Pancreas (tissue), 10 donors: ENCODE measurements at regions not wholly inside any gene's neighbourhood (a gene's known extent, or its start where the extent isn't known, plus 50 kb on each side); places are given as distances from the start of the nearest gene placed in this dataset.

Experiments used
- ATAC-seq, 4 donors: fragments of 200-7000 bp; cut with Tn5 transposase; one replicate each; pipeline versions ENCODE4 v1.8.0 to v1.9.1; 2020; ENCODE audit warnings: mild to moderate bottlenecking in 4 of 4, moderate library complexity in 4 of 4
- DNase-seq, 6 donors: peaks; one replicate each; pipeline ENCODE4 v3.0.0-alpha.2; 2020
- FAIRE-seq: peaks from 2 replicates; lab custom pipeline; 2012; peaks lifted over from hg19 to GRCh38; lab: Jason Lieb, UNC
- H3K27ac ChIP-seq, 4 donors: fragments of 200-600 bp; sonication (generic); 1 replicate in 3 of 4; 2 replicates in 1 of 4; pipeline versions ENCODE4 v1.5.0 to v1.8.0; 2020
- H3K27me3 ChIP-seq, 4 donors: fragments of 200-600 bp; one replicate each; pipeline ENCODE4 v1.8.0; 2021
- H3K36me3 ChIP-seq, 3 donors: fragments of 200-600 bp; sonication (generic) in 1 of 3; one replicate each; pipeline versions ENCODE4 v1.5.0 to v1.8.0; 2020 to 2021
- H3K4me1 ChIP-seq, 3 donors: fragments of 200-600 bp; one replicate each; pipeline ENCODE4 v1.8.0; 2021
- H3K4me3 ChIP-seq, 4 donors: fragments of 200-600 bp; sonication (generic) in 2 of 4; one replicate each; pipeline versions ENCODE4 v1.5.0 to v1.8.0; 2020 to 2021
- H3K9me3 ChIP-seq, 4 donors: fragments of 200-600 bp; one replicate each; pipeline ENCODE4 v1.8.0; 2021
- CTCF ChIP-seq, 4 donors: fragments of 200-600 bp; sonication (generic) in 3 of 4; IDR thresholded peaks; one replicate each; pipeline versions ENCODE4 v1.5.0 to v1.8.0; 2021; ENCODE audit warnings: antibody characterized with exemption in 4 of 4
- WGBS, 2 donors: extraction: QIAGEN DNeasy Blood & Tissue Kit; methylation state at CpG; one replicate each; pipeline ENCODE4 v1.1.7; 2013; 5-methylcytosine and 5-hydroxymethylcytosine counted together
- intact Hi-C, 3 donors: fragments of 100-400 bp; cut with DNase I; formaldehyde crosslinking; loops; one replicate each; pipeline versions ENCODE4 v1.11.1 to v1.14.2; 2022
- donor health status: healthy with polysubstance abuse.
- donor health status: DM: no; HTN: no; CAD: no; lungs with moderate emphysema.
- donor health status: DM: no; HTN: no; CAD: no.
- donor health status: control.
- donor health status: control.
- donor health status: Bipolar disorder and iron deficiency.
- donor health status: DM: yes; HTN: yes; CAD: no.
- donor health status: DM: no; HTN: no; CAD: no.
- donor health status: DM: no; HTN: no; CAD: no.
- donor health status: DM: yes; HTN: yes; CAD: no.

DNA sequence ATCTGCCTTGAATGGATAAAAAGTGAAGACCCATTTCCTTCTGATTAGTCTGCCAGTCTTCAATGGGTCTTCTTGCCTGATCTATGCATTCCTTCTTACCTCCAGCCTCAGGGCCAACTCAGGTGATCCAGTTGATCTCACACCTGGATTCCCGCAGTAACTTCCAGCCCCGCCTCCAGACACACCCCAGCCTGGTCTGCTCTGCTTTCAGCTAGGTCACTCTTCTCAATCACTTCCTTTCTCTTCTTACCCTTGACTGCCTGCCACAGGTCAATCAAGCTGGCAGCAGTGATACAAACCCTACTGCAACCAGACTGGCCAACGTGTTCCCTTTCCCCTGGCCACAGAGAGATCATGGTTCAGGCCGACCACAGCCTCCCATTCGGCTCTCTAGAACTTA is 263.6 kb downstream of the ZNF516 start:
- Histone ChIP-seq H3K27ac (no peak overlapping the region), H3K36me3 (no peaks in the 10 kb centered on the region), H3K4me1 (no peaks in the 10 kb centered on the region), H3K27me3 (no peaks in the 10 kb centered on the region), H3K9me3 (no peaks in the 10 kb centered on the region), H3K4me3 (no peak overlapping the region)
- no peak for TF ChIP-seq CTCF (IDR thresholded peaks at IDR 0.05)
- 53 to 70% methylated on average over 5 of the region's 5 CpGs for WGBS, 2 donors
- ATAC-seq = no peak
- intact Hi-C loops = no loop called here
- FAIRE-seq = no peak
- DNase-seq = no peak

DNA sequence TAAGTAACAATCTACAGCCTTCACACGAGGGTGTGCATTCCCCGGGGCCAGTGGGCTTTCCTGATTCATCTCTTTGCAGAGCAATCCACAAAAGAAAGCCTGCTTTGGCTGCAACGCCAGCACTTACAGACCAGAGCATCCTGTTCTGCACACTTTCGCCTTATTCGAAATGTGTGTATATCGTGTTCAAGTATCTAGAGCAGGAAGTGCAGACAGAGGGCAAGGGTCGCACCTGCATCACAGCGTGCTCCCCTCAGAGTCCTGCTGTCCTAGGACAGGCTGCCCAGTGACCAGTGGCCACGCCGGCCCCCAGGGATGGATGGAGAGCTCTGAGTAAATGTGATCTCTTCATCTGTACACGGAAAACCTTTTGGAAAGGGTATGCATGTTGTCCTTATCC is 264.3 kb downstream of the ZNF516 start:
- no peak overlapping the region for H3K27ac ChIP-seq
- no peak for FAIRE-seq
- ATAC-seq = no peak
- H3K4me1 ChIP-seq = no peaks in the 10 kb centered on the region
- H3K4me3 ChIP-seq = no peak overlapping the region
- 49 to 63% methylated on average over 11 of the region's 11 CpGs for WGBS, 2 donors
- DNase-seq = no peak
- no peak for TF ChIP-seq CTCF (IDR thresholded peaks at IDR 0.05)
- no peaks in the 10 kb centered on the region for H3K36me3 ChIP-seq
- no peaks in the 10 kb centered on the region for H3K9me3 ChIP-seq
- intact Hi-C loops = no loop called here
- no peaks in the 10 kb centered on the region for H3K27me3 ChIP-seq

GRCh38 chr18:76228716-76229115 is 266.3 kb downstream of the ZNF516 start:
- Histone ChIP-seq H3K4me3 (no peak overlapping the region), H3K4me1 (no peaks in the 10 kb centered on the region), H3K36me3 (no peaks in the 10 kb centered on the region), H3K27me3 (no peaks in the 10 kb centered on the region), H3K9me3 (no peaks in the 10 kb centered on the region), H3K27ac (no peak overlapping the region)
- no peak for TF ChIP-seq CTCF (IDR thresholded peaks at IDR 0.05)
- no peak for FAIRE-seq
- WGBS, 2 donors = 62 to 70% methylated on average over 7 of the region's 7 CpGs
- intact Hi-C loops = no loop called here
- DNase-seq = no peak
- ATAC-seq = no peak

DNA sequence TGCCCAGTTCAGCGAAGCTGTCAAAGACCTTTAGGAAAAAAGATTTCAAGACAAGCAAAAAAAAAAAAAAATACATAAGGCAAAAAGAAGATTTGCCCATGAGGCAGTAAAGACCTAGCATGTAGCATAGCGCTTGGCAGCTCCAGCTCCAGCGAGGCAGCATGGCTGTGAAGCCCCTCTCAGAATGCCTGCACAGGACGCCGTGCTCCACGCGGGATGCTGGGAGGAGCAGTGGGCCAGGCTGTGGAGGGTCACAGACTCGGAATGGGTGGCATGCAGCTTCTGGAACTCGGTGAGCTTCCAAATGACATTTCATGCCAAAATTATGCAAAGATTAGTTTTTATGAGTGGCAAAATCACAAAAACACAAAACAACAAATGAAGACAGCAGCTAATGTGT is 267.3 kb downstream of the ZNF516 start:
- WGBS, 2 donors = 66 to 78% methylated on average over 9 of the region's 9 CpGs
- ATAC-seq (no peak), FAIRE-seq (no peak), DNase-seq (no peak)
- H3K27me3 ChIP-seq = no peaks in the 10 kb centered on the region
- H3K4me3 ChIP-seq = no peak overlapping the region
- TF ChIP-seq CTCF (IDR thresholded peaks at IDR 0.05) = no peak
- intact Hi-C loops = no loop called here
- H3K36me3 ChIP-seq = no peaks in the 10 kb centered on the region
- no peak overlapping the region for H3K27ac ChIP-seq
- no peaks in the 10 kb centered on the region for H3K4me1 ChIP-seq
- H3K9me3 ChIP-seq = no peaks in the 10 kb centered on the region

DNA sequence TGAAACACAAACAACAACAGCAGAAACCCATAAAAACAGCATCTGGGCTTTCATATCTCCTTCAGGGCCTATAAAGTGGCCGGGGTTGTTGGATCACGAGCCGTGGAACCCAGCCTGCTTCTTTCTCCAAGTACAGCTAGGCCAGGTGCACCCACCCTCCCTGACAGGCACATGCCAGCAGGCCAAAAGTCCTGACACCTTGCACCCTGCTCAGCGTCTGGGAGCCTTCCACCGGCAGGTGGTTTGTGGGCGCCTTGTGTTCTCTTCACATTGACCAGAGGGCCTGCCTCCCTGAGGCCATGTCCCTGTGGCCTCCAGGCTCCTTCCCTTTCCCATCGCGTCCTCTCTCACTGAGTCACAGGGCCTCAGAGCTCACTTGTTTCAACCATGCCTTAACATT is 271.6 kb downstream of the ZNF516 start:
- ATAC-seq (no peak), DNase-seq (no peak), FAIRE-seq (no peak)
- Histone ChIP-seq H3K9me3 (no peaks in the 10 kb centered on the region), H3K27me3 (no peaks in the 10 kb centered on the region), H3K4me3 (no peak overlapping the region), H3K27ac (no peak overlapping the region), H3K36me3 (no peaks in the 10 kb centered on the region), H3K4me1 (no peaks in the 10 kb centered on the region)
- intact Hi-C loops = no loop called here
- WGBS, 2 donors = 81 to 94% methylated on average over 8 of the region's 8 CpGs
- TF ChIP-seq CTCF (IDR thresholded peaks at IDR 0.05) = no peak
